PC-3 (cell line): ENCODE measurements at regions not wholly inside any gene's neighbourhood (a gene's known extent, or its start where the extent isn't known, plus 50 kb on each side); places are given as distances from the start of the nearest gene placed in this dataset.

Source experiments
- ATAC-seq: fragments of 200-7000 bp; cut with Tn5 transposase; 2 replicates; pipeline ENCODE4 v1.9.1; 2020; ENCODE audit warnings: mild to moderate bottlenecking, moderate library complexity
- BruUV-seq: library from RNA; stranded (reverse); fragments of 400-500 nt; replicated peaks from 2 replicates; lab custom pipeline; 2021; lab: Mats Ljungman, UMichigan
- CTCF ChIA-PET: fragments of 300-600 bp; sonication (Branson Sonifier 250); formaldehyde crosslinking; loops from one replicate; lab custom pipeline; 2022; ENCODE audit warnings: antibody characterized with exemption; lab: Charles Lee
- POLR2A ChIA-PET: fragments of 300-600 bp; sonication (Branson Sonifier 250); formaldehyde crosslinking; loops from one replicate; lab custom pipeline; 2022; ENCODE audit warnings: antibody characterized with exemption; ENCODE audit not compliant: unreplicated experiment; lab: Charles Lee
- DNase-seq: peaks from one replicate; pipeline ENCODE4 v3.0.0-alpha.2; 2015
- H2AFZ ChIP-seq: fragments of 300-600 bp; sonication (generic); 2 replicates; pipeline ENCODE4 v1.6.0; 2016; ENCODE audit warnings: antibody characterized with exemption, low read length
- H3F3A ChIP-seq: fragments of 300-600 bp; sonication (generic); one replicate; pipeline ENCODE4 v1.6.0; 2017; ENCODE audit warnings: antibody characterized with exemption, low read length, control low read depth, mild to moderate bottlenecking; ENCODE audit not compliant: unreplicated experiment
- H3K27ac ChIP-seq: fragments of 300-600 bp; sonication (generic); 2 replicates; pipeline ENCODE4 v1.5.1; 2016; ENCODE audit warnings: mild to moderate bottlenecking, low read length
- H3K27me3 ChIP-seq: fragments of 300-600 bp; sonication (generic); 2 replicates; pipeline ENCODE4 v1.6.1; 2016; ENCODE audit warnings: low read length, mixed read lengths
- H3K36me3 ChIP-seq: fragments of 300-600 bp; sonication (generic); 2 replicates; pipeline ENCODE4 v1.6.1; 2016; ENCODE audit warnings: low read depth, mixed run types, low read length, mixed read lengths
- H3K4me1 ChIP-seq: fragments of 300-600 bp; sonication (generic); 2 replicates; pipeline ENCODE4 v1.5.1; 2016; ENCODE audit warnings: low read length; ENCODE audit not compliant: insufficient read depth
- H3K4me2 ChIP-seq: fragments of 300-600 bp; sonication (generic); 2 replicates; pipeline ENCODE4 v1.6.0; 2016; ENCODE audit warnings: low read length
- H3K4me3 ChIP-seq: fragments of 300-600 bp; sonication (generic); 2 replicates; pipeline ENCODE4 v1.5.1; 2016; ENCODE audit warnings: mild to moderate bottlenecking, low read length, mixed read lengths
- H3K79me2 ChIP-seq: fragments of 300-600 bp; sonication (generic); 2 replicates; pipeline ENCODE4 v1.6.1; 2017; ENCODE audit warnings: low read length, mixed read lengths
- H3K9ac ChIP-seq: fragments of 300-600 bp; sonication (generic); 2 replicates; pipeline ENCODE4 v1.6.0; 2016; ENCODE audit warnings: mild to moderate bottlenecking, low read length
- H3K9me2 ChIP-seq: fragments of 300-600 bp; sonication (generic); replicated peaks from 2 replicates; pipeline ENCODE4 v1.6.1; 2016; ENCODE audit warnings: mixed run types, low read length, mixed read lengths
- H3K9me3 ChIP-seq: fragments of 300-600 bp; sonication (generic); 2 replicates; pipeline ENCODE4 v1.6.1; 2016; ENCODE audit warnings: low read length, mixed read lengths
- H4K20me1 ChIP-seq: fragments of 300-600 bp; sonication (generic); 2 replicates; pipeline ENCODE4 v1.6.1; 2016; ENCODE audit warnings: low read length, mixed read lengths
- EZH2 ChIP-seq: fragments of 300-600 bp; sonication (generic); IDR thresholded peaks from one replicate; pipeline ENCODE4 v1.6.1; 2017; ENCODE audit warnings: antibody characterized with exemption, mild to moderate bottlenecking, low read length; ENCODE audit not compliant: unreplicated experiment
- EZH2phosphoT487 ChIP-seq: fragments of 300-600 bp; sonication (generic); IDR thresholded peaks from 2 replicates; pipeline ENCODE4 v1.6.1; 2018; ENCODE audit warnings: mild to moderate bottlenecking, antibody characterized with exemption, low read length, borderline replicate concordance
- intact Hi-C: fragments of 100-400 bp; cut with micrococcal nuclease; formaldehyde crosslinking; loops from 2 replicates; pipeline ENCODE4 v1.9.0; 2023
- TF ChIP-seq, protein P1 (sequence below): fragments of 300-600 bp; sonication (generic); conservative IDR thresholded peaks from 2 replicates; pipeline ENCODE4 v1.5.1; 2017; ENCODE audit warnings: antibody characterized with exemption, low read depth, mild to moderate bottlenecking, low read length

DNA sequence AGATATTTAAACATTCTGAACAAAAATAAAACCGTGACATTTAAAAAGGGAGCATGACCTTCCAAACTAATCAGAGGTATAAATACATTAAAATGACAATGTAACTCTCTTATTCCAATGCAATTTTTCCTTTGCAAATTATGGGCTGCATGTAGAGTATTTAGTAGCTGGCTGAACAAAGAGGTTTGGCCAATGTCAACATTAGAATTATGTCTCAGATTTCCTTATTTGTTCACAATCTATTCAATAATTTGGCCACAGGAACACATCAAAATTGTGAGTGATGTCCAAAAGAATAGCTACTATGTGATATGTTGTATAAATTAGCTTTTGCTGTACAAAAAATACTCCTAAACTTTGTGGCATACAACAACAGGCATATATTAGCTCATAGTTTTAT, 580.0 kb upstream of the MARCKS start:
- H3F3A ChIP-seq: no peaks in the 10 kb centered on the region
- CTCF ChIA-PET: no interaction called here

DNA sequence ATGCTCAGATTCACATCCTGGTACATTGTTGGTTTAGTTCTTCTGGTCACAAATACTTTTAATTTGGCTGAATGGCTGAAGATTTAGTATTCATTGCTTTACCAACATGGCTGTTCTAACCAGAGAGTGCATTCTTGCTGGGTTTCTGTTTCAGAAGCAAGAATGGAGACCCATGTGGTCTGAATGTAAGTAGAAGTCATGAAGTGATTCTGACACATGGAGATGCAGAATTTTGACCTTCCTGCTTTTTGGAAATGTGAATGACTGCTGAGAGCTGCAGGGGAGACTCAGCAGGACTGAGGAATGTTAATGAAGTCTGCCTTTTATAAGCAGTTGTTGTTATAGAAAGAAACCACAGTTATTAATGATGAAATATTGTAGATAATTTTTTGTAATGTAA, 576.1 kb upstream of the MARCKS start:
- no peaks in the 10 kb centered on the region for H3F3A ChIP-seq
- no peaks in the 10 kb centered on the region for H3K9me2 ChIP-seq
- no peak for DNase-seq
- ChIA-PET POLR2A (no interaction called here), CTCF (no interaction called here)
- H3K36me3 ChIP-seq: no peaks in the 10 kb centered on the region
- no TSS peak for BruUV-seq
- H3K9me3 ChIP-seq: no peaks in the 10 kb centered on the region
- no peaks in the 10 kb centered on the region for H4K20me1 ChIP-seq
- H3K4me2 ChIP-seq: no peak overlapping the region
- H3K9ac ChIP-seq: no peak overlapping the region
- no peaks in the 10 kb centered on the region for H3K4me1 ChIP-seq
- H3K79me2 ChIP-seq: no peaks in the 10 kb centered on the region
- no peak overlapping the region for H2AFZ ChIP-seq
- no peak for ATAC-seq
- H3K4me3 ChIP-seq: no peak overlapping the region
- no peak overlapping the region for H3K27ac ChIP-seq
- intact Hi-C loops: no loop called here
- H3K27me3 ChIP-seq: no peaks in the 10 kb centered on the region
- no peak for TF ChIP-seq EZH2phosphoT487
- no peak for TF ChIP-seq EZH2
- TF ChIP-seq, protein P1, sequence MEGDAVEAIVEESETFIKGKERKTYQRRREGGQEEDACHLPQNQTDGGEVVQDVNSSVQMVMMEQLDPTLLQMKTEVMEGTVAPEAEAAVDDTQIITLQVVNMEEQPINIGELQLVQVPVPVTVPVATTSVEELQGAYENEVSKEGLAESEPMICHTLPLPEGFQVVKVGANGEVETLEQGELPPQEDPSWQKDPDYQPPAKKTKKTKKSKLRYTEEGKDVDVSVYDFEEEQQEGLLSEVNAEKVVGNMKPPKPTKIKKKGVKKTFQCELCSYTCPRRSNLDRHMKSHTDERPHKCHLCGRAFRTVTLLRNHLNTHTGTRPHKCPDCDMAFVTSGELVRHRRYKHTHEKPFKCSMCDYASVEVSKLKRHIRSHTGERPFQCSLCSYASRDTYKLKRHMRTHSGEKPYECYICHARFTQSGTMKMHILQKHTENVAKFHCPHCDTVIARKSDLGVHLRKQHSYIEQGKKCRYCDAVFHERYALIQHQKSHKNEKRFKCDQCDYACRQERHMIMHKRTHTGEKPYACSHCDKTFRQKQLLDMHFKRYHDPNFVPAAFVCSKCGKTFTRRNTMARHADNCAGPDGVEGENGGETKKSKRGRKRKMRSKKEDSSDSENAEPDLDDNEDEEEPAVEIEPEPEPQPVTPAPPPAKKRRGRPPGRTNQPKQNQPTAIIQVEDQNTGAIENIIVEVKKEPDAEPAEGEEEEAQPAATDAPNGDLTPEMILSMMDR: no peak

More for the DNA sequence above, 580.0 kb upstream of the MARCKS start:
- TF ChIP-seq EZH2: no peak
- TF ChIP-seq, protein P1: no peak
- no peak for TF ChIP-seq EZH2phosphoT487
- Histone ChIP-seq H3K9me3 (no peaks in the 10 kb centered on the region), H3K4me1 (no peaks in the 10 kb centered on the region), H2AFZ (no peak overlapping the region), H3K79me2 (no peaks in the 10 kb centered on the region), H3K4me3 (no peak overlapping the region), H3K9me2 (no peaks in the 10 kb centered on the region), H3K27me3 (no peaks in the 10 kb centered on the region), H3K27ac (no peak overlapping the region), H3K9ac (no peak overlapping the region), H4K20me1 (no peaks in the 10 kb centered on the region), H3K36me3 (no peaks in the 10 kb centered on the region), H3K4me2 (no peak overlapping the region)
- no TSS peak for BruUV-seq
- intact Hi-C loops: no loop called here
- DNase-seq (no peak), ATAC-seq (no peak)
- POLR2A ChIA-PET: interaction anchor here (0.6 kb wide), 1 partner anchor 82 kb away, joined by 3 read pairs; no protein-coding TSS in a partner anchor

DNA sequence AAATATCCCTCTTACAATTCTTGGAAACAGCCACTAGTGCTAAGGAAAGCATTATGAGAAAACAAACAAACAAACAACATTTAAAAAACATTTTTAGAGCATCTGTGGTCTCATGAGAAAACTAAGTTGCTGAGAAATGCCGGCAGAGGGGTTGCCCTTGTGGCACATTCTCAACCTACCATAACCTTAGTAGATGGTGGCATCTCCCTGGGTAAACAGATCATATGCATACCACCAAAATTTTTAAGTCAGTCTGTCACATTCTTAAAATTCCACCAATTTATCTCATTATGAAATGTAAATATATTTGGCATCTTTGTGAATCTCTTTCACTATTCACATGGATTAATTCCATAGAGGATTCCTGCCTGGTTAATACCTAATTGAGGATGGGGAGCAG, 575.7 kb upstream of the MARCKS start:
- H3F3A ChIP-seq: no peaks in the 10 kb centered on the region
- no peaks in the 10 kb centered on the region for H3K9me3 ChIP-seq
- H3K79me2 ChIP-seq: no peaks in the 10 kb centered on the region
- TF ChIP-seq, protein P1: no peak
- TF ChIP-seq EZH2 (no peak), EZH2phosphoT487 (no peak)
- H3K27me3 ChIP-seq: no peaks in the 10 kb centered on the region
- ChIA-PET POLR2A (no interaction called here), CTCF (no interaction called here)
- no peak overlapping the region for H3K4me3 ChIP-seq
- BruUV-seq: no TSS peak
- no peak overlapping the region for H3K27ac ChIP-seq
- DNase-seq: no peak
- no peaks in the 10 kb centered on the region for H3K36me3 ChIP-seq
- intact Hi-C loops: no loop called here
- H3K4me1 ChIP-seq: no peaks in the 10 kb centered on the region
- H3K4me2 ChIP-seq: no peak overlapping the region
- no peak overlapping the region for H3K9ac ChIP-seq
- ATAC-seq: no peak
- H4K20me1 ChIP-seq: no peaks in the 10 kb centered on the region
- no peaks in the 10 kb centered on the region for H3K9me2 ChIP-seq
- H2AFZ ChIP-seq: no peak overlapping the region
